Activated B cell treated with CpG ODN at 0.5 μM for 24 hours (primary cell): ENCODE measurements at regions not wholly inside any gene's neighbourhood (a gene's known extent, or its start where the extent isn't known, plus 50 kb on each side); places are given as distances from the start of the nearest gene placed in this dataset.

Source experiments
- ATAC-seq: fragments of 200-7000 bp; cut with Tn5 transposase; one replicate; pipeline ENCODE4 v1.10.0; 2021; ENCODE audit warnings: low read depth, mild to moderate bottlenecking, moderate library complexity
- CTCF ChIA-PET: fragments of 350-600 bp; sonication (Branson Sonifier 250); formaldehyde crosslinking; loops from one replicate; lab custom pipeline; 2021; ENCODE audit warnings: antibody characterized with exemption; lab: Charles Lee
- POLR2A ChIA-PET: fragments of 350-600 bp; sonication (Branson Sonifier 250); formaldehyde crosslinking; loops from one replicate; lab custom pipeline; 2021; ENCODE audit warnings: antibody characterized with exemption; lab: Charles Lee
- DNase-seq: peaks from one replicate; pipeline ENCODE4 v3.0.0; 2022
- H3K27ac Mint-ChIP-seq: one replicate; pipeline ENCODE4 v1.8.0; 2020; ENCODE audit warnings: mixed read lengths
- H3K27me3 Mint-ChIP-seq: one replicate; pipeline ENCODE4 v1.8.0; 2021; ENCODE audit warnings: mixed read lengths
- H3K36me3 Mint-ChIP-seq: one replicate; pipeline ENCODE4 v1.8.0; 2021; ENCODE audit warnings: low read depth, mixed read lengths
- H3K4me1 Mint-ChIP-seq: one replicate; pipeline ENCODE4 v1.8.0; 2021; ENCODE audit warnings: mixed read lengths
- H3K4me3 Mint-ChIP-seq: one replicate; pipeline ENCODE4 v1.8.0; 2020; ENCODE audit warnings: mild to moderate bottlenecking, mixed read lengths
- H3K9me3 Mint-ChIP-seq: one replicate; pipeline ENCODE4 v1.8.0; 2020; ENCODE audit warnings: mixed read lengths
- intact Hi-C: fragments of 100-400 bp; cut with micrococcal nuclease; formaldehyde crosslinking; loops from one replicate; pipeline ENCODE4 v1.15.1; 2024
- TF ChIP-seq, protein P1 (sequence below): fragments of 200-600 bp; IDR thresholded peaks from one replicate; pipeline ENCODE4 v1.8.0; 2022; ENCODE audit warnings: antibody characterized with exemption, mild to moderate bottlenecking

DNA sequence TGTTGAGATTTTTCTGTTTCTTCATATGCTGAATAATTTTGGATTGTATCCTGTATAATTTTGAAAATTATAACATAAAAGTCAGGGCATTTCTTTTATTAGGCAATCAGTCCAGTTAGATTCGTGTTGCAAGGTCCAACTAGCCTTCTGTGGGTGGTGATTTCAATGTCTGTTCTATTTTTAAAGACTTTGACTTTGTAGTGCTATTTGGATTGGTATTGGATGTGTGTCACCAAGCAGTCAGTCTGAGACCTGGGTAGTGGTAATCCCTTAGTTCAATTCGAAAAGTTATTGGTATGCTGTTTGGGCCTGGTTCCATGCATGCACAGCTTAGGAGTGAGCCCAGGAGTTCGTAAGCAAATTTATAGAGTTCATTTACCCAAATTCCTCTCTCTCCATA, 82.2 kb downstream of the EPDR1 start:
- no peak overlapping the region for H3K27ac Mint-ChIP-seq
- DNase-seq = no peak

DNA sequence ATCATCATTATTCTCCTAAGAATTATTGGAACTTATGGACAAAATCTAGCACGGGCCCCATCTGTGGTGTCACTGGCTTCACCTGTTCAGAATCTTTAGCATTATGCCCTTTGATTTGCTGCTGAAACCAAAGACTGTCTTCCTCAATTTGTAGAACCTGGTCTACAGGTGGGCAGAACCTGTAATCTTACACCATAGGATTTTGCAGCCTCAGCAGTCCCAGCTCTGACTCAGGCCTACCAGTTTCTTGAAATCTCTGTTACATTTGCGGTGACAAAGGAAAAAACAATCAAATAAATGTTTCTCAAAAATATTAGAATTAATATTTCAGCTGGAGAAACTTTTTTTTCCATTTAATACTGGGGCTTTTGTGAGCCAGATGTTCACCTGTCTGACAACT, 86.1 kb downstream of the EPDR1 start:
- Mint-ChIP-seq H3K27me3 (no peaks in the 10 kb centered on the region), H3K4me3 (no peak overlapping the region), H3K9me3 (peaks cover 15% of the 10 kb centered on the region), H3K36me3 (no peaks in the 10 kb centered on the region), H3K4me1 (no peaks in the 10 kb centered on the region), H3K27ac (no peak overlapping the region)
- ATAC-seq = no peak
- DNase-seq = no peak
- TF ChIP-seq, protein P1, sequence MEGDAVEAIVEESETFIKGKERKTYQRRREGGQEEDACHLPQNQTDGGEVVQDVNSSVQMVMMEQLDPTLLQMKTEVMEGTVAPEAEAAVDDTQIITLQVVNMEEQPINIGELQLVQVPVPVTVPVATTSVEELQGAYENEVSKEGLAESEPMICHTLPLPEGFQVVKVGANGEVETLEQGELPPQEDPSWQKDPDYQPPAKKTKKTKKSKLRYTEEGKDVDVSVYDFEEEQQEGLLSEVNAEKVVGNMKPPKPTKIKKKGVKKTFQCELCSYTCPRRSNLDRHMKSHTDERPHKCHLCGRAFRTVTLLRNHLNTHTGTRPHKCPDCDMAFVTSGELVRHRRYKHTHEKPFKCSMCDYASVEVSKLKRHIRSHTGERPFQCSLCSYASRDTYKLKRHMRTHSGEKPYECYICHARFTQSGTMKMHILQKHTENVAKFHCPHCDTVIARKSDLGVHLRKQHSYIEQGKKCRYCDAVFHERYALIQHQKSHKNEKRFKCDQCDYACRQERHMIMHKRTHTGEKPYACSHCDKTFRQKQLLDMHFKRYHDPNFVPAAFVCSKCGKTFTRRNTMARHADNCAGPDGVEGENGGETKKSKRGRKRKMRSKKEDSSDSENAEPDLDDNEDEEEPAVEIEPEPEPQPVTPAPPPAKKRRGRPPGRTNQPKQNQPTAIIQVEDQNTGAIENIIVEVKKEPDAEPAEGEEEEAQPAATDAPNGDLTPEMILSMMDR = no peak
- CTCF ChIA-PET = no interaction called here
- intact Hi-C loops = no loop called here
- POLR2A ChIA-PET = no interaction called here

More for the DNA sequence above, 82.2 kb downstream of the EPDR1 start:
- Mint-ChIP-seq H3K27me3 (no peaks in the 10 kb centered on the region), H3K36me3 (no peaks in the 10 kb centered on the region), H3K4me3 (no peak overlapping the region), H3K9me3 (peaks cover 2% of the 10 kb centered on the region), H3K4me1 (no peaks in the 10 kb centered on the region)
- POLR2A ChIA-PET = no interaction called here
- TF ChIP-seq, protein P1 = no peak
- ATAC-seq = no peak
- intact Hi-C loops = no loop called here
- CTCF ChIA-PET = no interaction called here

DNA sequence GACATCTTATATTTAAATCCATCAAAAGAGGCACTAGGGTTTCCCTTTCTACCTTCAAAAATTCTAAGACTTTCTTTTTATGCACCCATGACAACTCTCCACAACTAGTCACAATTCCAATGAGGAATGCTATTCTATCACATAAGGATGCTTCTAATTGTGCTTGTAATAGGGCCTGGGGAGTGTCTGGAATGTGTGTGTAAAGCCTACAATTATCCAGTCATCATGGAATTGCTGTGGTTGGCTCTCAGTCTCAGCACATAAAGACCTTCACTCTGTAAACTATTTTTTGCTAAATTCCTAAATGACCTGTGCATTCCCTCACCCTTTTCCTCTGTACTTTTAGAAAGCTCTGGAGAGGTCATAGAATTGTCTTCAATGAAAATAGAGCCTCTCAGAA, 86.7 kb downstream of the EPDR1 start:
- TF ChIP-seq, protein P1 = no peak
- H3K36me3 Mint-ChIP-seq = no peaks in the 10 kb centered on the region
- POLR2A ChIA-PET = no interaction called here

DNA sequence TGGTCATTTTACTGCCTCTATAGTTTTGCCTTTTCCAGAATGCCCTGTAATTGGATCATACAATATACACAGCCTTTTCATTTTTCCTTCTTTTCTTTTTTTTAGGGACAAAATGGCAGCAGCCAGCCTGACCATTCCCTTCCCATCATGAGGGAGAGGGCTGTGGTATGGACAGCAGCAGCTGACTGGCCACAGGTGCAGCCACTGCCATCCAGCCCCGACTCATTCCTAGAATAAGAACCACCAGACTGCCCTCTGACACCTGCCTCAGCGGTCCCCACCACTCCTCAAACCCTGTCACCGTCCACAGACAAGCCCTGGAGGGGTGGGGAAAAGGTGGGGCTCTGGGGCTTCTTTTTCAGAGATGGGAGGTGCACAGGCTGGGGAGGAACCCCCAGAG, 92.8 kb downstream of the EPDR1 start:
- TF ChIP-seq, protein P1 = no peak
- POLR2A ChIA-PET = no interaction called here
- intact Hi-C loops = no loop called here
- no peak for DNase-seq
- Mint-ChIP-seq H3K4me3 (no peak overlapping the region), H3K36me3 (no peaks in the 10 kb centered on the region), H3K4me1 (no peaks in the 10 kb centered on the region), H3K27ac (no peak overlapping the region), H3K27me3 (peaks cover 6% of the 10 kb centered on the region), H3K9me3 (peaks cover 17% of the 10 kb centered on the region)
- CTCF ChIA-PET = no interaction called here
- no peak for ATAC-seq

More for the DNA sequence above, 86.7 kb downstream of the EPDR1 start:
- ATAC-seq = no peak
- intact Hi-C loops = no loop called here
- Mint-ChIP-seq H3K27ac (no peak overlapping the region), H3K4me1 (no peaks in the 10 kb centered on the region), H3K27me3 (no peaks in the 10 kb centered on the region), H3K9me3 (peaks cover 15% of the 10 kb centered on the region), H3K4me3 (no peak overlapping the region)
- CTCF ChIA-PET = no interaction called here
- no peak for DNase-seq

DNA sequence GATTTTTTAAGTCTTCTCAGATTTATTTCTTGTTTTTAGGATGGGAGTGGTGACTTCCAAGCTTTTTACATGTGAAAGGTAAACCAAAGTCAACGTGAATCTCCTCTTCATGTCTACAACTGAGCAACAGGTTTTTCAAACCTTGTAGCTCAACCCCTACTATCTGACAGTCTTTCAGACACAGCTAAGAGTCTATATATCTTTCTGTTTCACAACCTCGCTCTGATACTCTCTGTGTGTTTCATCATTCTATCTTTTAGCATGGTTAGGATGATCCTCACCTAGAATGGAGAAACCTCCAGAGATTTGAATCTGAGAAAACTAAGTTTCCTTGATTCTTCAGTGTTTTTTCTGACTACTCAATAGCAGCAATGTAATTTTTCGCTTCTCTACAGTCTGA, 96.1 kb downstream of the EPDR1 start:
- intact Hi-C loops = no loop called here
- H3K27ac Mint-ChIP-seq = no peak overlapping the region
- H3K4me1 Mint-ChIP-seq = no peaks in the 10 kb centered on the region
- TF ChIP-seq, protein P1 = no peak
- no peak overlapping the region for H3K4me3 Mint-ChIP-seq
- ATAC-seq (no peak), DNase-seq (no peak)
- peaks cover 2% of the 10 kb centered on the region for H3K9me3 Mint-ChIP-seq
- H3K36me3 Mint-ChIP-seq = no peaks in the 10 kb centered on the region
- H3K27me3 Mint-ChIP-seq = peaks cover 6% of the 10 kb centered on the region
- ChIA-PET POLR2A (no interaction called here), CTCF (no interaction called here)
